WTC11 (cell line): ENCODE measurements at regions not wholly inside any gene's neighbourhood (a gene's known extent, or its start where the extent isn't known, plus 50 kb on each side); places are given as distances from the start of the nearest gene placed in this dataset.

Experiments used
- GRHL2 ChIP-seq: fragments of 250-450 bp; sonication (Bioruptor Pico); IDR thresholded peaks from 2 replicates; pipeline ENCODE4 v1.8.0; 2022; ENCODE audit warnings: mild to moderate bottlenecking, moderate library complexity; ENCODE audit not compliant: insufficient replicate concordance, severe bottlenecking
- MAX ChIP-seq: sonication (generic); formaldehyde crosslinking; IDR thresholded peaks from 2 replicates; pipeline ENCODE4 v1.8.0; 2022; ENCODE audit warnings: mild to moderate bottlenecking, missing genetic modification reagents
- NR2C2 ChIP-seq: sonication (generic); formaldehyde crosslinking; IDR thresholded peaks from 2 replicates; pipeline ENCODE4 v1.8.0; 2022; ENCODE audit warnings: mild to moderate bottlenecking, missing genetic modification reagents
- TCF7 ChIP-seq: sonication (generic); formaldehyde crosslinking; IDR thresholded peaks from 2 replicates; pipeline ENCODE4 v1.8.0; 2022; ENCODE audit warnings: mild to moderate bottlenecking, low read depth, missing genetic modification reagents, moderate library complexity
- ZNF263 ChIP-seq: sonication (generic); formaldehyde crosslinking; IDR thresholded peaks from 2 replicates; pipeline ENCODE4 v1.8.1; 2022; ENCODE audit warnings: low read depth, mild to moderate bottlenecking, moderate library complexity, missing genetic modification reagents
- TF ChIP-seq, protein P1 (sequence below): fragments of 200-600 bp; IDR thresholded peaks from 2 replicates; pipeline ENCODE4 v1.8.0; 2022; ENCODE audit warnings: antibody characterized with exemption

GRCh38 chr5:21574438-21574837 is 1278.7 kb downstream of the CDH12 start:
- TF ChIP-seq, protein P1, sequence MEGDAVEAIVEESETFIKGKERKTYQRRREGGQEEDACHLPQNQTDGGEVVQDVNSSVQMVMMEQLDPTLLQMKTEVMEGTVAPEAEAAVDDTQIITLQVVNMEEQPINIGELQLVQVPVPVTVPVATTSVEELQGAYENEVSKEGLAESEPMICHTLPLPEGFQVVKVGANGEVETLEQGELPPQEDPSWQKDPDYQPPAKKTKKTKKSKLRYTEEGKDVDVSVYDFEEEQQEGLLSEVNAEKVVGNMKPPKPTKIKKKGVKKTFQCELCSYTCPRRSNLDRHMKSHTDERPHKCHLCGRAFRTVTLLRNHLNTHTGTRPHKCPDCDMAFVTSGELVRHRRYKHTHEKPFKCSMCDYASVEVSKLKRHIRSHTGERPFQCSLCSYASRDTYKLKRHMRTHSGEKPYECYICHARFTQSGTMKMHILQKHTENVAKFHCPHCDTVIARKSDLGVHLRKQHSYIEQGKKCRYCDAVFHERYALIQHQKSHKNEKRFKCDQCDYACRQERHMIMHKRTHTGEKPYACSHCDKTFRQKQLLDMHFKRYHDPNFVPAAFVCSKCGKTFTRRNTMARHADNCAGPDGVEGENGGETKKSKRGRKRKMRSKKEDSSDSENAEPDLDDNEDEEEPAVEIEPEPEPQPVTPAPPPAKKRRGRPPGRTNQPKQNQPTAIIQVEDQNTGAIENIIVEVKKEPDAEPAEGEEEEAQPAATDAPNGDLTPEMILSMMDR, result no peak
- TF ChIP-seq GRHL2 (CRISPR knock-in tag) (no peak), ZNF263 (CRISPR knock-in tag) (no peak), TCF7 (CRISPR knock-in tag) (no peak), NR2C2 (CRISPR knock-in tag) (no peak), MAX (CRISPR knock-in tag) (no peak)
